ENCODE measurements at regions not wholly inside any gene's neighbourhood (a gene's known extent, or its start where the extent isn't known, plus 50 kb on each side); places are given as distances from the start of the nearest gene placed in this dataset.

DNA sequence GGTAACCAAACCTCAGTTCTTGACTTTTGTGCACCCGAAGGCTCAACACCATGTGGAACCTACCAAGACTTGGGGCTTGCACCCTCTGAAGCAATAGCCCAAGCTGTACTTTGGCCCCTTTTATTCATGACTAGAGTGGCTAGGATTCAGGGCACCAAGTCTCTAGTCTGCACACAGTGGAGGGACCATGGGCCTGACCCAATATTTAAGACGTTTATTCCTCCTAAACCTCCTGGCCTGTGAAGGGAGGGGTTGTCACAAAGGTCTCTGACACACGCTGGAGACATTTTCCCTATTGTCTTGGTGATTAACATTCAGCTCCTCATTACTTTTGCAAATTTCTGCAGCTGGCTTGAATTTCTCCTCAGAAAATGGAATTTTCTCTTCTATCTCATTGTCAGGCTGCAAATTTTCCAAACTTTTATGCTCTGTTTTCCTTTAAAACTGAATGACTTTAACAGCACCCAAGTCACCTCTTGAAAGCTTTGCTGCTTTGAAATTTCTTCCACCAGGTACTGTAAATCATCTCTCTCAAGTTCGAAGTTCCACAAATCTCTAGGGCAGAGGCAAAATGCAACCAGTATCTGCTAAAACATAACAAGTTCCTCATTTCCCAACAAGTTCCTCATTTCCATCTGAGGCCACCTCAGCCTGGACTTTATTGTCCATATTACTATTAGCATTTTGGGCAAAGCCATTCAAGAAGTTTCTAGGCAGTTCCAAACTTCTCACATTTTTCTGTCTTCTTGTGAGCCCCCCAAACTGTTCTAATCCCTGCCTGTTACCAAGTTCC lies 481.4 kb upstream of the BTBD3 start:
- Histone ChIP-seq H3K27ac (ENCODE audit: control insufficient read depth, insufficient read depth) (no peak overlapping the region), H2AFZ (ENCODE audit: control insufficient read depth, low read depth, low read length) (no peak overlapping the region), H4K20me1 (ENCODE audit: control insufficient read depth, insufficient read depth) (no peaks in the 10 kb centered on the region), H3K79me2 (ENCODE audit: control insufficient read depth, insufficient read depth, low read length) (no peaks in the 10 kb centered on the region), H3K9ac (ENCODE audit: control insufficient read depth, insufficient read depth, low read length) (no peak overlapping the region), H3K4me2 (ENCODE audit: control insufficient read depth, insufficient read depth) (no peak overlapping the region), H3K9me3 (replicated peaks; ENCODE audit: control insufficient read depth, insufficient read depth, low read length) (no peaks in the 10 kb centered on the region; the same call in 2 of the 3 replicates), H3K4me3 (no peak overlapping the region), H3K4me1 (ENCODE audit: control insufficient read depth, insufficient read depth, low read length) (no peaks in the 10 kb centered on the region), H3K36me3 (ENCODE audit: control insufficient read depth in 2 of 2, insufficient read depth in 2 of 2, low read length in 1 of 2) (no peaks in the 10 kb centered on the region), H3K27me3 (replicated peaks in 1 of 2; ENCODE audit: control insufficient read depth in 2 of 2, insufficient read depth in 2 of 2, low read length in 1 of 2) (no peaks in the 10 kb centered on the region)
- no TSS peak for BruUV-seq (replicated peaks)
- RAD21 ChIA-PET (ENCODE audit: unreplicated experiment) = no interaction called here
- intact Hi-C loops (cut with micrococcal nuclease; ENCODE audit: unreplicated experiment) = no loop called here
- in situ Hi-C loops (cut with MboI) = no loop called here
- SMC1A ChIA-PET (ENCODE audit: uncharacterized antibody, unreplicated experiment) = interaction anchor here (1.0 to 2.0 kb wide), 2 partner anchors 10 to 12 kb away, joined by 4 to 5 read pairs; no protein-coding TSS in a partner anchor
- no peak for ATAC-seq
- POLR2A ChIA-PET = no interaction called here
- DNase-seq (ENCODE audit: low read depth, low spot score) = no peak
- WGBS (ENCODE audit: insufficient coverage, insufficient replicate concordance, low lambda C conversion rate, missing lambda C conversion rate) = 2% methylated on average over 4 of the region's 4 CpGs
- FAIRE-seq = no peak
- CTCF ChIA-PET = no interaction called here
- TF ChIP-seq RB1 (IDR thresholded peaks at IDR 0.05; ENCODE audit: borderline replicate concordance) (no peak), RFX5 (IDR thresholded peaks at IDR 0.05; ENCODE audit: low read depth, low read length) (no peak), BRCA1 (IDR thresholded peaks at IDR 0.05; ENCODE audit: low read depth, low read length) (no peak), ETV6 (conservative IDR thresholded peaks at IDR 0.05 in 1 of 2, IDR thresholded peaks at IDR 0.05 in 1 of 2; ENCODE audit: borderline replicate concordance in 1 of 2, low read depth in 1 of 2) (no peak), BCLAF1 (IDR thresholded peaks at IDR 0.05) (no peak), CREM (IDR thresholded peaks at IDR 0.05; ENCODE audit: low read depth) (no peak), EZH2 (IDR thresholded peaks at IDR 0.05; ENCODE audit: borderline replicate concordance, control insufficient read depth, low read depth, low read length) (no peak)
- TF ChIP-seq, protein P1, sequence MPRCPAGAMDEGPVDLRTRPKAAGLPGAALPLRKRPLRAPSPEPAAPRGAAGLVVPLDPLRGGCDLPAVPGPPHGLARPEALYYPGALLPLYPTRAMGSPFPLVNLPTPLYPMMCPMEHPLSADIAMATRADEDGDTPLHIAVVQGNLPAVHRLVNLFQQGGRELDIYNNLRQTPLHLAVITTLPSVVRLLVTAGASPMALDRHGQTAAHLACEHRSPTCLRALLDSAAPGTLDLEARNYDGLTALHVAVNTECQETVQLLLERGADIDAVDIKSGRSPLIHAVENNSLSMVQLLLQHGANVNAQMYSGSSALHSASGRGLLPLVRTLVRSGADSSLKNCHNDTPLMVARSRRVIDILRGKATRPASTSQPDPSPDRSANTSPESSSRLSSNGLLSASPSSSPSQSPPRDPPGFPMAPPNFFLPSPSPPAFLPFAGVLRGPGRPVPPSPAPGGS (IDR thresholded peaks at IDR 0.05; ENCODE audit: borderline replicate concordance, insufficient read depth, low read depth, low read length, poor library complexity, severe bottlenecking) = no peak
- TF ChIP-seq, protein P2, sequence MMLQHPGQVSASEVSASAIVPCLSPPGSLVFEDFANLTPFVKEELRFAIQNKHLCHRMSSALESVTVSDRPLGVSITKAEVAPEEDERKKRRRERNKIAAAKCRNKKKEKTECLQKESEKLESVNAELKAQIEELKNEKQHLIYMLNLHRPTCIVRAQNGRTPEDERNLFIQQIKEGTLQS (IDR thresholded peaks at IDR 0.05; ENCODE audit: borderline replicate concordance, extremely low read depth, low read depth, low read length) = no peak
- TF ChIP-seq, protein P3, sequence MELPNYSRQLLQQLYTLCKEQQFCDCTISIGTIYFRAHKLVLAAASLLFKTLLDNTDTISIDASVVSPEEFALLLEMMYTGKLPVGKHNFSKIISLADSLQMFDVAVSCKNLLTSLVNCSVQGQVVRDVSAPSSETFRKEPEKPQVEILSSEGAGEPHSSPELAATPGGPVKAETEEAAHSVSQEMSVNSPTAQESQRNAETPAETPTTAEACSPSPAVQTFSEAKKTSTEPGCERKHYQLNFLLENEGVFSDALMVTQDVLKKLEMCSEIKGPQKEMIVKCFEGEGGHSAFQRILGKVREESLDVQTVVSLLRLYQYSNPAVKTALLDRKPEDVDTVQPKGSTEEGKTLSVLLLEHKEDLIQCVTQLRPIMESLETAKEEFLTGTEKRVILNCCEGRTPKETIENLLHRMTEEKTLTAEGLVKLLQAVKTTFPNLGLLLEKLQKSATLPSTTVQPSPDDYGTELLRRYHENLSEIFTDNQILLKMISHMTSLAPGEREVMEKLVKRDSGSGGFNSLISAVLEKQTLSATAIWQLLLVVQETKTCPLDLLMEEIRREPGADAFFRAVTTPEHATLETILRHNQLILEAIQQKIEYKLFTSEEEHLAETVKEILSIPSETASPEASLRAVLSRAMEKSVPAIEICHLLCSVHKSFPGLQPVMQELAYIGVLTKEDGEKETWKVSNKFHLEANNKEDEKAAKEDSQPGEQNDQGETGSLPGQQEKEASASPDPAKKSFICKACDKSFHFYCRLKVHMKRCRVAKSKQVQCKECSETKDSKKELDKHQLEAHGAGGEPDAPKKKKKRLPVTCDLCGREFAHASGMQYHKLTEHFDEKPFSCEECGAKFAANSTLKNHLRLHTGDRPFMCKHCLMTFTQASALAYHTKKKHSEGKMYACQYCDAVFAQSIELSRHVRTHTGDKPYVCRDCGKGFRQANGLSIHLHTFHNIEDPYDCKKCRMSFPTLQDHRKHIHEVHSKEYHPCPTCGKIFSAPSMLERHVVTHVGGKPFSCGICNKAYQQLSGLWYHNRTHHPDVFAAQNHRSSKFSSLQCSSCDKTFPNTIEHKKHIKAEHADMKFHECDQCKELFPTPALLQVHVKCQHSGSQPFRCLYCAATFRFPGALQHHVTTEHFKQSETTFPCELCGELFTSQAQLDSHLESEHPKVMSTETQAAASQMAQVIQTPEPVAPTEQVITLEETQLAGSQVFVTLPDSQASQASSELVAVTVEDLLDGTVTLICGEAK (IDR thresholded peaks at IDR 0.05; ENCODE audit: borderline replicate concordance) = no peak

Measured in GM12878 (cell line).